Loucy (cell line): ENCODE measurements at regions not wholly inside any gene's neighbourhood (a gene's known extent, or its start where the extent isn't known, plus 50 kb on each side); places are given as distances from the start of the nearest gene placed in this dataset.

Experiments
- EZH2phosphoT487 ChIP-seq: fragments of 200-600 bp; IDR thresholded peaks from 2 replicates; pipeline ENCODE4 v1.6.1; 2018; ENCODE audit warnings: antibody characterized with exemption, mild to moderate bottlenecking, moderate library complexity, borderline replicate concordance
- TF ChIP-seq, protein P1 (sequence below): fragments of 200-600 bp; sonication (generic); conservative IDR thresholded peaks from 2 replicates; pipeline ENCODE4 v1.5.1; 2014; ENCODE audit warnings: mild to moderate bottlenecking, antibody characterized with exemption, low read length

DNA sequence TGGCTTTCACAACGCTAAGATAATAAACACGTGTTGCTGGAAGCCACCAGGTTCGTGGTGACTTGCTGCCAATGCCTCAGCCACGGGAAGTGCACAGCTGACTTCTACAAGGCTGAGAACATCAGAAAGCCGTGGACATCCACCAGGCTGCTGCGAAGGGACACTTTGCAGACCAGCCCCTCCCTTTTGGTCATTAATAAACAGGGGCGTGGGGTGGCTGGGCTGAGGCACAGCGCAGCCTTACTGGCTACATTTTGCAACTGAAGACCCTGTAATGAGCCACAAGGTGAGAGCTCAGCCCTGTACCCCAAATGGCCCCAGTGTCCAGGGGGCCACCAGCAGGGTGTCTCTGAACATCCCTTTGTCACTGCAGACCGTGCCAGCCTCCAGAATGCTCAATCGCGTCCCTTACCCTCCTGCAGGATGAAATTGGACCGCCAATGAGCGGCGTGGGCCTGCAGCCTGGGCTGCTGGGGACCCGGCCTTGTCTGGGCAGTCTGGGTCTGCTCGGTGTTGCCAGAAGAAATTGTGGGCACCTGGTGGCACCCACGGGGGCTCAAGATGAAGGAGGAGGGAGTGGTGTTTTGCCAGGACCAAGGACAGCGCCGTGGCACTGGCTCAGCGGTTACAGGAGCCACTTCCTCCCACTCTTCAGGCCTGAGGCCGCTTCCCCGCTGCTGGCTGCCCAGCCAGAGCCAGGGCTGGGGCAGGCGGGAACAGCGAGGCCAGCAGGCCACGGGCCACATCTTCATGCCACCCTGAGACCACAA, 181.9 kb downstream of the CTTN start:
- TF ChIP-seq, protein P1, sequence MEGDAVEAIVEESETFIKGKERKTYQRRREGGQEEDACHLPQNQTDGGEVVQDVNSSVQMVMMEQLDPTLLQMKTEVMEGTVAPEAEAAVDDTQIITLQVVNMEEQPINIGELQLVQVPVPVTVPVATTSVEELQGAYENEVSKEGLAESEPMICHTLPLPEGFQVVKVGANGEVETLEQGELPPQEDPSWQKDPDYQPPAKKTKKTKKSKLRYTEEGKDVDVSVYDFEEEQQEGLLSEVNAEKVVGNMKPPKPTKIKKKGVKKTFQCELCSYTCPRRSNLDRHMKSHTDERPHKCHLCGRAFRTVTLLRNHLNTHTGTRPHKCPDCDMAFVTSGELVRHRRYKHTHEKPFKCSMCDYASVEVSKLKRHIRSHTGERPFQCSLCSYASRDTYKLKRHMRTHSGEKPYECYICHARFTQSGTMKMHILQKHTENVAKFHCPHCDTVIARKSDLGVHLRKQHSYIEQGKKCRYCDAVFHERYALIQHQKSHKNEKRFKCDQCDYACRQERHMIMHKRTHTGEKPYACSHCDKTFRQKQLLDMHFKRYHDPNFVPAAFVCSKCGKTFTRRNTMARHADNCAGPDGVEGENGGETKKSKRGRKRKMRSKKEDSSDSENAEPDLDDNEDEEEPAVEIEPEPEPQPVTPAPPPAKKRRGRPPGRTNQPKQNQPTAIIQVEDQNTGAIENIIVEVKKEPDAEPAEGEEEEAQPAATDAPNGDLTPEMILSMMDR = no peak
- no peak for TF ChIP-seq EZH2phosphoT487
